ENCODE measurements at regions not wholly inside any gene's neighbourhood (a gene's known extent, or its start where the extent isn't known, plus 50 kb on each side); places are given as distances from the start of the nearest gene placed in this dataset.

GRCh38 chr6:170152124-170152926 lies 138.6 kb downstream of the DLL1 start:
- Histone ChIP-seq H3K9me3 (no peaks in the 10 kb centered on the region), H3K4me1 (peaks cover 0 to 5% of the 10 kb centered on the region in 2 donors), H3K27me3 (no peaks in the 10 kb centered on the region), H3K36me3 (no peaks in the 10 kb centered on the region), H3K27ac (peak overlapping the region; percentile 63 to 73), H3K4me3 (no peak overlapping the region)
- DNase-seq: peak; percentile 56 to 64
- TF ChIP-seq POLR2A (IDR thresholded peaks at IDR 0.05) (no peak), CTCF (IDR thresholded peaks at IDR 0.05) (no peak)
- intact Hi-C loops (cut with DNase I; ENCODE audit: low total_unique reads): no loop called here

GRCh38 chr6:170151804-170152123 lies 139.1 kb downstream of the DLL1 start:
- Histone ChIP-seq H3K9me3 (no peaks in the 10 kb centered on the region), H3K4me3 (no peak overlapping the region), H3K4me1 (peaks cover 0 to 5% of the 10 kb centered on the region in 2 donors), H3K27me3 (no peaks in the 10 kb centered on the region), H3K36me3 (no peaks in the 10 kb centered on the region), H3K27ac (peak overlapping the region; percentile 63 to 73)
- no peak for DNase-seq
- TF ChIP-seq POLR2A (IDR thresholded peaks at IDR 0.05) (no peak), CTCF (IDR thresholded peaks at IDR 0.05) (no peak)
- intact Hi-C loops (cut with DNase I; ENCODE audit: low total_unique reads): no loop called here

- Histone ChIP-seq H3K4me3 (no peak overlapping the region), H3K27ac (peak overlapping the region; percentile 63 to 73), H3K36me3 (no peaks in the 10 kb centered on the region), H3K9me3 (no peaks in the 10 kb centered on the region), H3K27me3 (no peaks in the 10 kb centered on the region), H3K4me1 (peaks cover 0 to 5% of the 10 kb centered on the region in 2 donors)
- intact Hi-C loops (cut with DNase I; ENCODE audit: low total_unique reads): no loop called here
- DNase-seq: peak; percentile 45 to 65
- TF ChIP-seq CTCF (IDR thresholded peaks at IDR 0.05) (no peak), POLR2A (IDR thresholded peaks at IDR 0.05) (no peak)
Observed at GRCh38 chr6:170151321-170151771, 139.5 kb downstream of the DLL1 start.

- no peaks in the 10 kb centered on the region for H3K27me3 ChIP-seq
Observed at GRCh38 chr6:170150590-170150945, 140.3 kb downstream of the DLL1 start.

More at GRCh38 chr6:170150590-170150945, 140.3 kb downstream of the DLL1 start:
- Histone ChIP-seq H3K9me3 (no peaks in the 10 kb centered on the region), H3K4me3 (no peak overlapping the region), H3K36me3 (no peaks in the 10 kb centered on the region), H3K27ac (no peak overlapping the region), H3K4me1 (peaks cover 0 to 5% of the 10 kb centered on the region in 2 donors)
- DNase-seq: no peak
- intact Hi-C loops (cut with DNase I; ENCODE audit: low total_unique reads): no loop called here
- TF ChIP-seq CTCF (IDR thresholded peaks at IDR 0.05): no peak
- no peak for TF ChIP-seq POLR2A (IDR thresholded peaks at IDR 0.05)
